ENCODE measurements at regions not wholly inside any gene's neighbourhood (a gene's known extent, or its start where the extent isn't known, plus 50 kb on each side); places are given as distances from the start of the nearest gene placed in this dataset.

DNA sequence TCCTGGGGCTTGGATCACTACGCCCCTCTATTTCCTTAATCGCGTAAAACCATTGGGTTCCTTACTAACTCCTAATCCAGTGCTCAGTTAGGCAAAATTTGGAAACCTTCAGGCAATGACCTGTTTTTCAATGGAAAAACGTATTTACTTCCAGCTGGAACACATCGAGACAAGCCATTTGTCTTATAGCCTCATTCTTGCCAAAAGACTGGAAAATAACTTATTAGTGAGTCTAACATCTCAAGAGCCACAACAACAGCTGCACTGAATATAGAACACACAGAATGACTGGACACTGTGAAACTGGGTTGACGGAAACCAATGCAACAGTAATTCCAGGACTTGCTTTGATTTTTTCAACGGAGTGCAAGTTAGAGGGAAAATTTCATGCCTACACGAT lies 125.2 kb upstream of the MAP3K7 start:
- Histone ChIP-seq H3K9ac (ENCODE audit: insufficient read length, low read depth) (no peak overlapping the region), H3K4me3 (ENCODE audit: insufficient read length, low read depth) (no peak overlapping the region), H3K4me1 (ENCODE audit: insufficient read depth, insufficient read length) (no peaks in the 10 kb centered on the region), H3K36me3 (ENCODE audit: insufficient read depth, insufficient read length, low read length) (no peaks in the 10 kb centered on the region), H3K27me3 (ENCODE audit: insufficient read depth, insufficient read length) (no peaks in the 10 kb centered on the region), H3K9me3 (ENCODE audit: insufficient read depth, low read length) (no peaks in the 10 kb centered on the region)
- no peak for DNase-seq (ENCODE audit: low read depth, low spot score)
- no peak for TF ChIP-seq ZNF274 (IDR thresholded peaks at IDR 0.05; ENCODE audit: low read depth, low read length)
- no peak for TF ChIP-seq SUZ12 (IDR thresholded peaks at IDR 0.05; ENCODE audit: extremely low read depth, insufficient read depth, insufficient read length)
- no peak for TF ChIP-seq YY1 (IDR thresholded peaks at IDR 0.05; ENCODE audit: insufficient read depth, insufficient read length)

DNA sequence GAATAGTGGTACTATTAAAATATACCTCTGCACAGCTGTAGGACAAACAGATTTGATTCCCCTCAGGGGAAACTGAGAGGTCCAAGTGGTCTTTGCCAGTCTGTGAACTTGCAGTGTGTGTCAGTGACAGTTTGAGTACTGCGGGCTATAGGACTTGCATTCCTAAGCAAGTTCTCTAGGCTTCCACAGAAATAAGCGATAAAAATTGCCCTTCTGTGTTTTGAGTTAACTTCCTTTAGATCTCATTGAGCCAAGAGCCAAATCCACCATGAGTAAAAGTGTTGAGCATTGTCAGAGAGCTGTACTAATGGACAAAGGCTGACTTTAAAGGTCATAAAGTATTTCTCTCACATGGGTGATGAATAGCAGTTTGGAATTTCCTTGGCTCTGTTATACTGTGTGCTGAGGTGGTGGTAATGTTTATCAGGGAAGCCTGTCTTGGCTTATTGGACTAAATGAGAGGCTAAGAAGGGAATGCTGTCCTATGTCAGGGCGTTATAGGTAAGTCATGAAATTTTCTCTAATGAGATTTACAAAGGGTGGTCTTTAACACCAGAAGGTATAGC lies 122.6 kb upstream of the MAP3K7 start:
- Histone ChIP-seq H3K4me1 (ENCODE audit: insufficient read depth, insufficient read length) (no peaks in the 10 kb centered on the region), H3K27me3 (ENCODE audit: insufficient read depth, insufficient read length) (no peaks in the 10 kb centered on the region), H3K4me3 (ENCODE audit: insufficient read length, low read depth) (no peak overlapping the region), H3K36me3 (ENCODE audit: insufficient read depth, insufficient read length, low read length) (no peaks in the 10 kb centered on the region), H3K9ac (ENCODE audit: insufficient read length, low read depth) (no peak overlapping the region), H3K9me3 (ENCODE audit: insufficient read depth, low read length) (no peaks in the 10 kb centered on the region)
- DNase-seq (ENCODE audit: low read depth, low spot score), result no peak
- TF ChIP-seq YY1 (IDR thresholded peaks at IDR 0.05; ENCODE audit: insufficient read depth, insufficient read length) (no peak), ZNF274 (IDR thresholded peaks at IDR 0.05; ENCODE audit: low read depth, low read length) (no peak), SUZ12 (IDR thresholded peaks at IDR 0.05; ENCODE audit: extremely low read depth, insufficient read depth, insufficient read length) (no peak)

DNA sequence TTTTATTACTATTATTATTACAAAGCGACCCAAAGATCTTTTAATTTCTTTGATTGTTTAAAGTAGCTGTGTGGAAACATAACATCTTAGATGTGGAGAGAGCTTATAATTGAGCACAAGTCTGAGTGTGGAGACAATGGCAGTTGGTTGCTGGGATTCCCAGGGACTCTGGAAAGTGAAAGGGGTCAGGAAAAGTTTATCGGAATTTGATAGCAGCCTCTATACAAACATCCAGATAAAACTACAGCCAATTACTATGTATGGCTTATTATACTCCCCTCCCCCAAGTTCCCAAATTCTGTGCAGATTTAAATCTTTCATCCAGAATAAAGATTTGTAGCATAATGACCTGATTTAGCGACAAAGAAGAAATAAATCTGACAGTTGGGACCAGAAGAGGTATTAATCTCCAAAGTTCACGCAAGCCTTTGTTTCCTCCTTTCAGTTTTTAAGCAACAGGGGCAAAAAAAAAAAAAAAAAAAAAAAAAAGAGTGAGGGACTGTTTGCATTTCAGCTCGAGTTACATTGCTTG lies 121.4 kb upstream of the MAP3K7 start:
- Histone ChIP-seq H3K4me1 (ENCODE audit: insufficient read depth, insufficient read length) (no peaks in the 10 kb centered on the region), H3K27me3 (ENCODE audit: insufficient read depth, insufficient read length) (no peaks in the 10 kb centered on the region), H3K4me3 (ENCODE audit: insufficient read length, low read depth) (no peak overlapping the region), H3K36me3 (ENCODE audit: insufficient read depth, insufficient read length, low read length) (no peaks in the 10 kb centered on the region), H3K9me3 (ENCODE audit: insufficient read depth, low read length) (no peaks in the 10 kb centered on the region), H3K9ac (ENCODE audit: insufficient read length, low read depth) (no peak overlapping the region)
- TF ChIP-seq YY1 (IDR thresholded peaks at IDR 0.05; ENCODE audit: insufficient read depth, insufficient read length) (no peak), ZNF274 (IDR thresholded peaks at IDR 0.05; ENCODE audit: low read depth, low read length) (no peak), SUZ12 (IDR thresholded peaks at IDR 0.05; ENCODE audit: extremely low read depth, insufficient read depth, insufficient read length) (no peak)
- no peak for DNase-seq (ENCODE audit: low read depth, low spot score)

DNA sequence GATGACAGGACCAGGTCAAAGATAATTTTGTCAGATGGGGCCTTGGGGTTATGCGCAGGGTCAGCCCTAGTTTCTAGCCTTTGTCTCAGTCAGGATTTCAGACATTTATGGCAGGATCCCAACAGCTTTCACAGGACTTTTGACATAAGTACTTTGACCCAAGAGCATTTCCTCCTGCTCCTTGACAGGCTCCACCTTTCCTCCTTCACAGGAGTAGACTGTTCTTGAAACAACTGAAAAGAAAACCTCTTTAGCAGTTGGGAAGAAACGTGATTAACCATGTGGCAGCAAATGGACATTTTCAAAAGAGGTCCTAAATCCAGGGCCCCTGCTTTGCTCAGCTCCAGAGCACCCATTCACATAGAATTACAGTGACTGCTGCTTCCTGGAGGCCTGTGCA lies 120.4 kb upstream of the MAP3K7 start:
- TF ChIP-seq ZNF274 (IDR thresholded peaks at IDR 0.05; ENCODE audit: low read depth, low read length) (no peak), SUZ12 (IDR thresholded peaks at IDR 0.05; ENCODE audit: extremely low read depth, insufficient read depth, insufficient read length) (no peak), YY1 (IDR thresholded peaks at IDR 0.05; ENCODE audit: insufficient read depth, insufficient read length) (no peak)
- no peak for DNase-seq (ENCODE audit: low read depth, low spot score)
- no peak overlapping the region for H3K4me3 ChIP-seq (ENCODE audit: insufficient read length, low read depth)

DNA sequence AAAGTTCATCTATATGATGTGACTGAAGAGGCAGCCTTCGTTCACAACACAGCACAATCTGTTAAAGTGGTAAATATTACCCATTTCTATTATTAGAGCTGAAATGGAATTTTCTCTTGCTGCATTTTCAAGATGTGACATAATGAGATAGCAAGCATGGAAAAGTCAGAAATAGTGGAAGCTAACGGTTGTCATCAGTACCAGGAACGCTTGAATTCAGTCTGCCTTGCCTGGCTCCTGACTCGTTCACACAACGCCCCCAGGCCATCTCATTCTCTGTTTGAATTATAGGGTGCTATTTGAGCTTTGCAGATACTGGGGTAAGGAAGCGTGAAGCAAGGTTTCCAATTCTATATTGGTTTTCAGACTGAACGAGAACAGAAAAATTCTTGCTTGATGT lies 116.5 kb upstream of the MAP3K7 start:
- Histone ChIP-seq H3K4me3 (ENCODE audit: insufficient read length, low read depth) (no peak overlapping the region), H3K9ac (ENCODE audit: insufficient read length, low read depth) (no peak overlapping the region), H3K27me3 (ENCODE audit: insufficient read depth, insufficient read length) (no peaks in the 10 kb centered on the region), H3K9me3 (ENCODE audit: insufficient read depth, low read length) (no peaks in the 10 kb centered on the region), H3K4me1 (ENCODE audit: insufficient read depth, insufficient read length) (no peaks in the 10 kb centered on the region), H3K36me3 (ENCODE audit: insufficient read depth, insufficient read length, low read length) (no peaks in the 10 kb centered on the region)
- DNase-seq (ENCODE audit: low read depth, low spot score), result no peak
- TF ChIP-seq SUZ12 (IDR thresholded peaks at IDR 0.05; ENCODE audit: extremely low read depth, insufficient read depth, insufficient read length) (no peak), YY1 (IDR thresholded peaks at IDR 0.05; ENCODE audit: insufficient read depth, insufficient read length) (no peak), ZNF274 (IDR thresholded peaks at IDR 0.05; ENCODE audit: low read depth, low read length) (no peak)

More for the DNA sequence above, 120.4 kb upstream of the MAP3K7 start:
- Histone ChIP-seq H3K36me3 (ENCODE audit: insufficient read depth, insufficient read length, low read length) (no peaks in the 10 kb centered on the region), H3K9me3 (ENCODE audit: insufficient read depth, low read length) (no peaks in the 10 kb centered on the region), H3K4me1 (ENCODE audit: insufficient read depth, insufficient read length) (no peaks in the 10 kb centered on the region), H3K27me3 (ENCODE audit: insufficient read depth, insufficient read length) (no peaks in the 10 kb centered on the region), H3K9ac (ENCODE audit: insufficient read length, low read depth) (no peak overlapping the region)

DNA sequence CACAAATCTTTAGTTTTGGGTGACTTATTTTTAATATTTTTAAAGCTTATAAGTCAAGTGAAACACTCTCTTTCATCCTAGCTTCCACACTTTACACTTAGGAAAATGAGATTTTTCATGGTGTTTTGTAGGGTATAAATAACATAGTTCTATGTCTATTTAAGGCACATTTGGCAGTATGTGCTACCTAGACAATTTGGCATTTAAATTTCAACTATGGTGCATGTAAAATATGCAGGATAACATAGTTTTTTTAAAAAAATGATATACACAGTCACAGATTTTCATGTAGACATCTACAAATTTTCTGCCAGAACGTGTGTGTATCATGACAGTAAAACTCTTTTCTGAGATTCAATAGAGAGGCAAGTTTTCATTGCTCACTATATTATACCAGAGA lies 115.1 kb upstream of the MAP3K7 start:
- TF ChIP-seq ZNF274 (IDR thresholded peaks at IDR 0.05; ENCODE audit: low read depth, low read length) (no peak), SUZ12 (IDR thresholded peaks at IDR 0.05; ENCODE audit: extremely low read depth, insufficient read depth, insufficient read length) (no peak), YY1 (IDR thresholded peaks at IDR 0.05; ENCODE audit: insufficient read depth, insufficient read length) (no peak)
- H3K9me3 ChIP-seq (ENCODE audit: insufficient read depth, low read length), result no peaks in the 10 kb centered on the region
- no peak overlapping the region for H3K9ac ChIP-seq (ENCODE audit: insufficient read length, low read depth)
- H3K27me3 ChIP-seq (ENCODE audit: insufficient read depth, insufficient read length), result no peaks in the 10 kb centered on the region
- no peak for DNase-seq (ENCODE audit: low read depth, low spot score)
- H3K4me1 ChIP-seq (ENCODE audit: insufficient read depth, insufficient read length), result no peaks in the 10 kb centered on the region
- no peak overlapping the region for H3K4me3 ChIP-seq (ENCODE audit: insufficient read length, low read depth)
- no peaks in the 10 kb centered on the region for H3K36me3 ChIP-seq (ENCODE audit: insufficient read depth, insufficient read length, low read length)

DNA sequence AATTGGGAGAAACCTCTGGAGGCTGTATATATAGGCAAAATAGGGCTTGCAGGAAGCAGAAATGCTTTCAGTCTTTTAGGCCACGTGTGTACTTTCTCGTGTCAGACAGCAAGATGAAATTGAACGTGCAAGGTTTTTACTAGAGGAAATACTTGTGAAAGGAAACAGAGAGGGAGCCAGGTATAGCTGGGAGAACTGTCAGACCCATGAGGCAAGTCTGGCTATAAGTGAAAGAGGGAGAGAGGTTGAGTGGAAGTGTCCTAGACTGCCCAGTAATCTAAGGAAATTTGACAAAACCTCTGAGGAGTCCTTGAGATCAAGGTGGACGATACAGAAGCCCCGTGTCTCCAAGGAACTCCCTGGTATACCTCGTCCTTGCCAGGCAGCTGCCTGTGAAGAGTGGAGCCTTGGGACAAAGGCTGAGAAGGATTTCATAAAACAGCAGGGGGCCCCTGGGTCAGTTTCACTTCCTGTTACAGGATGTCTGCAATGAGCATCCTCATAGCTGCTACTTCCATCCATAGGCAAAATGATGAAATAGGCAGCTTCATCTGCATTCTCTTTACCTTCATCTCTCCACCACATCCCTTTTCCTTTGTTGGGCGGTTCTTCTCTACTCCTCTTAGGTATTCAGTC lies 114.4 kb upstream of the MAP3K7 start:
- Histone ChIP-seq H3K4me1 (ENCODE audit: insufficient read depth, insufficient read length) (no peaks in the 10 kb centered on the region), H3K9ac (ENCODE audit: insufficient read length, low read depth) (no peak overlapping the region), H3K36me3 (ENCODE audit: insufficient read depth, insufficient read length, low read length) (no peaks in the 10 kb centered on the region), H3K27me3 (ENCODE audit: insufficient read depth, insufficient read length) (no peaks in the 10 kb centered on the region), H3K4me3 (ENCODE audit: insufficient read length, low read depth) (no peak overlapping the region), H3K9me3 (ENCODE audit: insufficient read depth, low read length) (no peaks in the 10 kb centered on the region)
- DNase-seq (ENCODE audit: low read depth, low spot score), result peak; percentile 22
- TF ChIP-seq YY1 (IDR thresholded peaks at IDR 0.05; ENCODE audit: insufficient read depth, insufficient read length), result no peak
- TF ChIP-seq ZNF274 (IDR thresholded peaks at IDR 0.05; ENCODE audit: low read depth, low read length), result no peak
